ENCODE measurements at regions not wholly inside any gene's neighbourhood (a gene's known extent, or its start where the extent isn't known, plus 50 kb on each side); places are given as distances from the start of the nearest gene placed in this dataset.
A peak's percentile ranks its signal among the peaks of the same experiment; 100 is the strongest.

DNA sequence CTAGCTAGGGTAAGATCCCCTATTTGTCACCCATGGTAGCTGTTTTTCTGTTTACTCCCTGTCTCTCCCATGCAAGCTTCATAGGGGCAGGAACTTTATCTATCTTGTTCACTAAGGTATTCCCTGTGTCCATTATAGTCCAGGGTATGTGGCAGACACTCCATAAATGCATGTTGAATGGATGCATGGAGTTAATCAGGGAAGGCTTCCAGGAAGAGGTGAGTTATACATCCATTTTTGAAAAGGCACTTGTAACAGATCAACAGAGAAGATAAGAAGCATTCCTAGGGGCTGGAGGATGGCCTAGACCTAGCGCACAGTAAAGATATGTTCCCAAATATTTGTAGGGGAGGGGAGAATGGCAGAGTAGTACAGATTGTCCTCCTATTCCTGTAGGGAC is 130.3 kb downstream of the BUD13 start:
- H3K4me1 ChIP-seq: no peaks in the 10 kb centered on the region
- no peak overlapping the region for H3K4me3 ChIP-seq
- no peak overlapping the region for H3K27ac ChIP-seq
- TF ChIP-seq POLR2A (IDR thresholded peaks at IDR 0.05) (no peak), POLR2AphosphoS5 (IDR thresholded peaks at IDR 0.05; ENCODE audit: insufficient read depth in 1 of 2, low read depth in 1 of 2) (no peak)
- TF ChIP-seq, protein P1, sequence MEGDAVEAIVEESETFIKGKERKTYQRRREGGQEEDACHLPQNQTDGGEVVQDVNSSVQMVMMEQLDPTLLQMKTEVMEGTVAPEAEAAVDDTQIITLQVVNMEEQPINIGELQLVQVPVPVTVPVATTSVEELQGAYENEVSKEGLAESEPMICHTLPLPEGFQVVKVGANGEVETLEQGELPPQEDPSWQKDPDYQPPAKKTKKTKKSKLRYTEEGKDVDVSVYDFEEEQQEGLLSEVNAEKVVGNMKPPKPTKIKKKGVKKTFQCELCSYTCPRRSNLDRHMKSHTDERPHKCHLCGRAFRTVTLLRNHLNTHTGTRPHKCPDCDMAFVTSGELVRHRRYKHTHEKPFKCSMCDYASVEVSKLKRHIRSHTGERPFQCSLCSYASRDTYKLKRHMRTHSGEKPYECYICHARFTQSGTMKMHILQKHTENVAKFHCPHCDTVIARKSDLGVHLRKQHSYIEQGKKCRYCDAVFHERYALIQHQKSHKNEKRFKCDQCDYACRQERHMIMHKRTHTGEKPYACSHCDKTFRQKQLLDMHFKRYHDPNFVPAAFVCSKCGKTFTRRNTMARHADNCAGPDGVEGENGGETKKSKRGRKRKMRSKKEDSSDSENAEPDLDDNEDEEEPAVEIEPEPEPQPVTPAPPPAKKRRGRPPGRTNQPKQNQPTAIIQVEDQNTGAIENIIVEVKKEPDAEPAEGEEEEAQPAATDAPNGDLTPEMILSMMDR (IDR thresholded peaks at IDR 0.05): no peak
- intact Hi-C loops (cut with DNase I): no loop called here
- no peaks in the 10 kb centered on the region for H3K9me3 ChIP-seq
- H3K36me3 ChIP-seq: no peaks in the 10 kb centered on the region
- H3K27me3 ChIP-seq: no peaks in the 10 kb centered on the region
- DNase-seq (ENCODE audit: extremely low spot score in 2 of 2): peak in 1 of 2 donors; percentile 20

DNA sequence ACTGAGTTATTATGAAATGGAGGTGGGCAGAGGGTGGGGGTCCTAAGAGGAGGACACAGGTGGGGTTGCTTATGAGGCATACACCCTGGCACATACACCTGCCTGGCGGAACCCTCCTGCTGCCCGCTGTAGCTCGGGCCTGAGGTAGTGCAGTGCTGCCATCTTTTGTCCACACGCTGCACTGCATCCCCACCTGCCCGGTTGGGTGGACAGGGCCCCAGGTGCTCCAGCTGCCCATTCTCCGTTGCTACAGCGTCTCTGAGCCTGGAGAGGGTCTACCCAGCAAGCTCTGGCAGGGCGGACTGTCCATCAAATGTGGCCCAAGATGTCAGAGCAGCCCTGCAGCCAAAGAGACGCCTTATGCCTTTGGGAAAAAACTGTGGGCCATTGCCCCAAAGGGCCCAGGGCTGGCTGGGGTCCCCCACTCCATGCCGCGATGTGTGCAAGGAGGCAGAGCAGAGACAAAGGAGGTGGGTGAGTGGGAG is 131.2 kb downstream of the BUD13 start:
- H3K36me3 ChIP-seq: no peaks in the 10 kb centered on the region

DNA sequence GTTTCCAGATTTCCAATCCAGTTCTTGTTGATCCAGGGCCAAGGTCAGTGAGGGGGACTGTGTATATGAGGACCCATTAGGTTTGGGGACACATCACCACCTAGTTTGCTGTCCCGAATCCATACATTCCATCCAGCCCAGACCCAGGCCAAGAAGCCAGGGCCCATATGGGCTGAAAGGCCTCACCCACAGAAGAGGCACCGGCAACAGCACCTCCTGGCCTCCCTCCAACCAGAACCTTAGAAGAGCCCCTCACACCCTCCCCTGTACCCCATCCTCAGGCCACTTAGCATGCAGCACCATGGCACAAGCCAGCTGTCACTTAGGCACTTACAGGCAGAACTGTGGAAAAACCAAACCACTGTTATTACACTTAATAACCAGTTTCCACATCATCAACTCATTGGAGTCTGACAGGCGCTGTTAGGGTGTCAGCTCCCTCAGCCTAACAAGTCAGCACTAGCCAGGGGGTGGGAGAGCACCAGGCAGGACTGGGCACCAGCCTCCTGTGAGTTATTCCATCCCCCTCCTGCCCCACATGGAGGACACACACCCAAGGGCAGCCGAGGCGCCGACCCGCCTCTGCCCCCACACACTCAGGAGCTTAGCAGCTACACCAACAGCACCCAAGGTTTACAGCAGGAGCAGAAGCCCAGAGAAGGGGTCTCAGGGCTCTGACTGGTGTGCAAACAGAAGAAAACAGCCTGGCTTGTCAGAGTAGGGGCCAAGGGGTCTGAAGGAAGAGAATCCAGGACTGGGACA is 132.0 kb downstream of the BUD13 start:
- Histone ChIP-seq H3K27me3 (no peaks in the 10 kb centered on the region), H3K27ac (no peak overlapping the region), H3K36me3 (no peaks in the 10 kb centered on the region), H3K4me1 (no peaks in the 10 kb centered on the region), H3K9me3 (no peaks in the 10 kb centered on the region), H3K4me3 (no peak overlapping the region)
- DNase-seq (ENCODE audit: extremely low spot score in 2 of 2): peak in 1 of 2 donors; percentile 72
- intact Hi-C loops (cut with DNase I): no loop called here
- TF ChIP-seq POLR2A (IDR thresholded peaks at IDR 0.05): no peak

More for the DNA sequence above, 131.2 kb downstream of the BUD13 start:
- Histone ChIP-seq H3K4me3 (no peak overlapping the region), H3K27me3 (no peaks in the 10 kb centered on the region), H3K9me3 (no peaks in the 10 kb centered on the region), H3K27ac (no peak overlapping the region), H3K4me1 (no peaks in the 10 kb centered on the region)
- TF ChIP-seq POLR2AphosphoS5 (IDR thresholded peaks at IDR 0.05; ENCODE audit: insufficient read depth in 1 of 2, low read depth in 1 of 2): no peak
- TF ChIP-seq, protein P1 (IDR thresholded peaks at IDR 0.05): no peak
- no peak for TF ChIP-seq POLR2A (IDR thresholded peaks at IDR 0.05)
- DNase-seq (ENCODE audit: extremely low spot score in 2 of 2): peak in 1 of 2 donors; percentile 60
- intact Hi-C loops (cut with DNase I): no loop called here

DNA sequence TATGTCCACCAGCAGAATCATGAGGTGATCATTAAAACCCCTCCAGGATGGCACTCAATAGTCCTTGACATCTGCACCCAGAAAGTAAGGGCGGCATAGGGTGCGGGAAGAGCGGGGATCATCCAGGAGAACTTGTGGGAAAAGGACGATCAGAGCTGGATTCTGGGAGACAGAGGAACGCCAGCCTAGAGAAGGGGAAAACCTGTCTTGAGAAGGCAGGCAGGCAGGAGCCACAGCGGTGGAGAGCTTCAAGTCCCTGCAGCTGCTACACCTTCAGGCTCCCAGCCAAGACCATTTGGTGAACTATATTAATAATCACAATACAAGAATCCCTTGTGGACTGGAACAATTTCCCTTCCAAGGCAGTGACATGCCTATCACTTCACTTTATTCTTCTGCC is 134.3 kb downstream of the BUD13 start:
- Histone ChIP-seq H3K4me1 (no peaks in the 10 kb centered on the region), H3K4me3 (no peak overlapping the region), H3K27me3 (no peaks in the 10 kb centered on the region), H3K27ac (no peak overlapping the region), H3K9me3 (no peaks in the 10 kb centered on the region), H3K36me3 (no peaks in the 10 kb centered on the region)
- TF ChIP-seq POLR2AphosphoS5 (IDR thresholded peaks at IDR 0.05; ENCODE audit: insufficient read depth in 1 of 2, low read depth in 1 of 2) (no peak), POLR2A (IDR thresholded peaks at IDR 0.05) (no peak)
- TF ChIP-seq, protein P1 (IDR thresholded peaks at IDR 0.05): no peak
- DNase-seq (ENCODE audit: extremely low spot score in 2 of 2): peak; percentile 37 to 52
- intact Hi-C loops (cut with DNase I): no loop called here

DNA sequence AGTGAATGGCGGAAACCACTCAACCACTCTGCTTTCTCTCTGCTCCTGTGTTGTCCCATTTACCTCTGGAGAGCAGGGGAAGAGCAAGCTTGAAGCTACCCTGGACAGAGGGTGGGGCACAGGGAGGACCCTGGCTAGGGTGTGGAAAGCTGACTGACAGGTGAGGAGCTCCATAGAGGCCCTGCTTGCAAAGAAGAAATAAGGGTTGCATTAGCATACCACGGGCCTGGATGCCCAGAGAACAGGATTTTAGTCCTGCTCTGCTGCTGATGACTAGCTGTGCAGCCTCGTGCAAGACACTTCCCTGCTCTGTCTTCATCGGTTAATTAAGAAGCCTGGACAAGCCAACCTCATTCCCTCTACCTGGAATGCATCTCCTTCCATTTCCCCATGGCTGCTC is 135.0 kb downstream of the BUD13 start:
- H3K36me3 ChIP-seq: no peaks in the 10 kb centered on the region
- H3K27ac ChIP-seq: no peak overlapping the region
- H3K9me3 ChIP-seq: no peaks in the 10 kb centered on the region
- H3K4me3 ChIP-seq: no peak overlapping the region
- TF ChIP-seq, protein P1 (IDR thresholded peaks at IDR 0.05): no peak
- no peak for TF ChIP-seq POLR2AphosphoS5 (IDR thresholded peaks at IDR 0.05; ENCODE audit: insufficient read depth in 1 of 2, low read depth in 1 of 2)
- TF ChIP-seq POLR2A (IDR thresholded peaks at IDR 0.05): no peak
- H3K4me1 ChIP-seq: no peaks in the 10 kb centered on the region
- H3K27me3 ChIP-seq: no peaks in the 10 kb centered on the region
- intact Hi-C loops (cut with DNase I): no loop called here
- peak; percentile 27 to 64 for DNase-seq (ENCODE audit: extremely low spot score in 2 of 2)
